Gastroesophageal sphincter (tissue), 3 donors: ENCODE measurements at regions not wholly inside any gene's neighbourhood (a gene's known extent, or its start where the extent isn't known, plus 50 kb on each side); places are given as distances from the start of the nearest gene placed in this dataset.

Experiments
- EP300 ChIP-seq: sonication (generic); formaldehyde crosslinking; IDR thresholded peaks from one replicate; pipeline ENCODE4 v1.6.1; 2017; ENCODE audit warnings: antibody characterized with exemption, mild to moderate bottlenecking
- POLR2A ChIP-seq, 2 donors: fragments of 450-650 bp; IDR thresholded peaks; one replicate each; pipeline ENCODE4 v1.6.1; 2017; ENCODE audit warnings: antibody characterized with exemption in 2 of 2, mild to moderate bottlenecking in 2 of 2, moderate library complexity in 1 of 2
- POLR2AphosphoS5 ChIP-seq: sonication (generic); formaldehyde crosslinking; IDR thresholded peaks from one replicate; pipeline ENCODE4 v1.6.1; 2017; ENCODE audit warnings: antibody characterized with exemption
- TF ChIP-seq, protein P1 (sequence below), 4 experiments: fragments of 200-600 bp in 2 of 4; fragments of 450-650 bp in 2 of 4; sonication (generic) in 1 of 4; IDR thresholded peaks; one replicate each; pipeline ENCODE4 v1.5.1; 2017 to 2019; ENCODE audit warnings: antibody characterized with exemption in 4 of 4, mild to moderate bottlenecking in 2 of 4, moderate library complexity in 2 of 4

DNA sequence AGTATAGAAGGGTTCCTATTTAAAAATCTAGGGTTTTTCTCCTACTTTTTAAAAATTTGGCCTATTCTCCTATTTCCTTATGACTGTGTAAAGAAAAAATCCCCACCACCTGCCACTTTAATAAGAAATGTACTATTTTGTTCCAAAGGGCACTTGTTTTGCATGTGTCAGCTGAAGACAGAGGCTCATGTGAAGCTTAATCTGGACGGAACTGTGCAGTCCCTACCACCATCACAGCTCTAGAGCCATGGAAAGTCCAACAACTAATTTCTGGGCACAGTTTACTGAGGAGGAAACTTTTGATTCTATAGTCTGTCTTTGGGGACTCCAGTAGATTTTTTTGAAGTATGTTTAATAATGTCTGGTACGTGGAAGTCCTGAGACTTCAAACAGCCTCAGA is 60.0 kb upstream of the AHI1 start:
- TF ChIP-seq, protein P1, sequence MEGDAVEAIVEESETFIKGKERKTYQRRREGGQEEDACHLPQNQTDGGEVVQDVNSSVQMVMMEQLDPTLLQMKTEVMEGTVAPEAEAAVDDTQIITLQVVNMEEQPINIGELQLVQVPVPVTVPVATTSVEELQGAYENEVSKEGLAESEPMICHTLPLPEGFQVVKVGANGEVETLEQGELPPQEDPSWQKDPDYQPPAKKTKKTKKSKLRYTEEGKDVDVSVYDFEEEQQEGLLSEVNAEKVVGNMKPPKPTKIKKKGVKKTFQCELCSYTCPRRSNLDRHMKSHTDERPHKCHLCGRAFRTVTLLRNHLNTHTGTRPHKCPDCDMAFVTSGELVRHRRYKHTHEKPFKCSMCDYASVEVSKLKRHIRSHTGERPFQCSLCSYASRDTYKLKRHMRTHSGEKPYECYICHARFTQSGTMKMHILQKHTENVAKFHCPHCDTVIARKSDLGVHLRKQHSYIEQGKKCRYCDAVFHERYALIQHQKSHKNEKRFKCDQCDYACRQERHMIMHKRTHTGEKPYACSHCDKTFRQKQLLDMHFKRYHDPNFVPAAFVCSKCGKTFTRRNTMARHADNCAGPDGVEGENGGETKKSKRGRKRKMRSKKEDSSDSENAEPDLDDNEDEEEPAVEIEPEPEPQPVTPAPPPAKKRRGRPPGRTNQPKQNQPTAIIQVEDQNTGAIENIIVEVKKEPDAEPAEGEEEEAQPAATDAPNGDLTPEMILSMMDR (IDR thresholded peaks at IDR 0.05) = no peak
- no peak for TF ChIP-seq EP300
- no peak for TF ChIP-seq POLR2A (IDR thresholded peaks at IDR 0.05)
- TF ChIP-seq POLR2AphosphoS5 = no peak
